GM23338 (cell line): ENCODE measurements at regions not wholly inside any gene's neighbourhood (a gene's known extent, or its start where the extent isn't known, plus 50 kb on each side); places are given as distances from the start of the nearest gene placed in this dataset.

Experiments
- ATAC-seq: fragments of 200-7000 bp; cut with Tn5 transposase; 3 replicates; pipeline ENCODE4 v1.9.1; 2020
- DNase-seq: peaks from one replicate; pipeline ENCODE4 v3.0.0-alpha.2; 2015; ENCODE audit warnings: low spot score
- H2AFZ ChIP-seq: fragments of 200-600 bp; sonication (generic); 2 replicates; pipeline ENCODE4 v1.8.0; 2016; ENCODE audit warnings: antibody characterized with exemption, mild to moderate bottlenecking, moderate library complexity
- H3F3A ChIP-seq: fragments of 200-600 bp; sonication (generic); replicated peaks from 2 replicates; pipeline ENCODE4 v1.8.0; 2017; ENCODE audit warnings: antibody characterized with exemption, mixed run types, low read depth
- H3K27ac ChIP-seq: fragments of 200-600 bp; sonication (generic); 2 replicates; pipeline ENCODE4 v1.6.1; 2016; ENCODE audit warnings: low read depth
- H3K27me3 ChIP-seq: fragments of 200-600 bp; sonication (generic); 2 replicates; pipeline ENCODE4 v1.8.0; 2016; ENCODE audit warnings: mild to moderate bottlenecking, mixed run types, moderate library complexity; ENCODE audit not compliant: insufficient read depth
- H3K36me3 ChIP-seq: fragments of 200-600 bp; sonication (generic); 2 replicates; pipeline ENCODE4 v1.8.0; 2016; ENCODE audit warnings: mild to moderate bottlenecking; ENCODE audit not compliant: insufficient read depth
- H3K4me1 ChIP-seq: fragments of 200-600 bp; sonication (generic); 2 replicates; pipeline ENCODE4 v1.8.0; 2016; ENCODE audit warnings: mild to moderate bottlenecking, moderate library complexity; ENCODE audit not compliant: insufficient read depth
- H3K4me2 ChIP-seq: fragments of 200-600 bp; sonication (generic); 2 replicates; pipeline ENCODE4 v1.7.1; 2017; ENCODE audit warnings: mixed run types
- H3K4me3 ChIP-seq: fragments of 200-600 bp; sonication (generic); 2 replicates; pipeline ENCODE4 v1.6.1; 2016; ENCODE audit warnings: mixed run types
- H3K79me2 ChIP-seq: fragments of 200-600 bp; sonication (generic); replicated peaks from 2 replicates; pipeline ENCODE4 v1.8.0; 2017; ENCODE audit warnings: mild to moderate bottlenecking; ENCODE audit not compliant: insufficient read depth
- H3K9me2 ChIP-seq: fragments of 200-600 bp; sonication (generic); 2 replicates; pipeline ENCODE4 v1.8.0; 2017; ENCODE audit not compliant: insufficient read depth
- H4K20me1 ChIP-seq: fragments of 200-600 bp; sonication (generic); replicated peaks from 2 replicates; pipeline ENCODE4 v1.8.0; 2017; ENCODE audit warnings: mild to moderate bottlenecking; ENCODE audit not compliant: insufficient read depth
- H3K27ac Mint-ChIP-seq: 2 replicates; pipeline ENCODE4 v1.8.0; 2020; ENCODE audit warnings: inconsistent platforms, mild to moderate bottlenecking, moderate library complexity, mixed read lengths
- H3K27me3 Mint-ChIP-seq: 3 replicates; pipeline ENCODE4 v1.8.0; 2022; ENCODE audit warnings: low read depth, mild to moderate bottlenecking, moderate library complexity, mixed read lengths, inconsistent platforms; ENCODE audit not compliant: insufficient read depth, poor library complexity
- H3K36me3 Mint-ChIP-seq: 3 replicates; pipeline ENCODE4 v1.8.0; 2021; ENCODE audit warnings: low read depth, mild to moderate bottlenecking, inconsistent platforms, moderate library complexity, mixed read lengths
- H3K4me1 Mint-ChIP-seq: 3 replicates; pipeline ENCODE4 v1.8.0; 2020; ENCODE audit warnings: mild to moderate bottlenecking, inconsistent platforms, mixed read lengths
- H3K4me3 Mint-ChIP-seq: 3 replicates; pipeline ENCODE4 v1.8.0; 2021; ENCODE audit warnings: moderate library complexity, mild to moderate bottlenecking, inconsistent platforms, mixed read lengths
- H3K9me3 Mint-ChIP-seq: 3 replicates; pipeline ENCODE4 v1.8.0; 2020; ENCODE audit warnings: moderate library complexity, mild to moderate bottlenecking, inconsistent platforms, mixed read lengths
- CREB1 ChIP-seq: fragments of 250-450 bp; sonication (Bioruptor Pico); IDR thresholded peaks from 2 replicates; pipeline ENCODE4 v1.5.0; 2020; ENCODE audit warnings: low read depth, mild to moderate bottlenecking, moderate library complexity
- EZH2phosphoT487 ChIP-seq: fragments of 200-600 bp; sonication (generic); IDR thresholded peaks from one replicate; pipeline ENCODE4 v1.8.1; 2018; ENCODE audit warnings: antibody characterized with exemption; ENCODE audit not compliant: unreplicated experiment
- NANOG ChIP-seq: IDR thresholded peaks from 2 replicates; pipeline ENCODE4 v1.6.1; 2016; ENCODE audit warnings: antibody characterized with exemption, borderline replicate concordance
- REST ChIP-seq: IDR thresholded peaks from one replicate; pipeline ENCODE4 v1.6.1; 2018; ENCODE audit warnings: antibody characterized with exemption; ENCODE audit not compliant: unreplicated experiment
- ZNF114 ChIP-seq: fragments of 250-450 bp; sonication (Bioruptor Pico); IDR thresholded peaks from 2 replicates; pipeline ENCODE4 v1.5.0; 2020; ENCODE audit warnings: mild to moderate bottlenecking, moderate library complexity
- ZNF331 ChIP-seq: fragments of 250-450 bp; sonication (Bioruptor Pico); IDR thresholded peaks from 2 replicates; pipeline ENCODE4 v1.5.0; 2020; ENCODE audit warnings: low read depth, mild to moderate bottlenecking, moderate library complexity
- ZNF462 ChIP-seq: fragments of 250-450 bp; sonication (Bioruptor Pico); IDR thresholded peaks from 2 replicates; pipeline ENCODE4 v1.5.0; 2020; ENCODE audit warnings: mild to moderate bottlenecking, moderate library complexity

- no peak for TF ChIP-seq ZNF462
Measured at GRCh38 chr2:118689456-118689855, 158.0 kb downstream of the EN1 start (continued).

GRCh38 chr2:118689033-118689432 is 158.4 kb downstream of the EN1 start:
- H3K4me1 Mint-ChIP-seq, result peaks cover 2% of the 10 kb centered on the region; the same call in 1 of the 3 replicates
- H3K9me2 ChIP-seq, result peaks cover 4% of the 10 kb centered on the region; the same call in 1 of the 2 replicates
- TF ChIP-seq NANOG (no peak), EZH2phosphoT487 (no peak), CREB1 (CRISPR knock-in tag) (no peak), ZNF114 (no peak), ZNF331 (CRISPR knock-in tag) (no peak), REST (no peak)

More at GRCh38 chr2:118689033-118689432, 158.4 kb downstream of the EN1 start:
- no peak overlapping the region for H3K4me3 ChIP-seq
- no peak overlapping the region for H3K27ac Mint-ChIP-seq
- no peak overlapping the region for H2AFZ ChIP-seq
- no peaks in the 10 kb centered on the region for H3F3A ChIP-seq
- ATAC-seq (no peak), DNase-seq (no peak)
- H3K4me1 ChIP-seq, result no peaks in the 10 kb centered on the region
- H4K20me1 ChIP-seq, result no peaks in the 10 kb centered on the region
- no peaks in the 10 kb centered on the region for H3K79me2 ChIP-seq
- H3K36me3 Mint-ChIP-seq, result no peaks in the 10 kb centered on the region
- no peaks in the 10 kb centered on the region for H3K27me3 ChIP-seq
- H3K27me3 Mint-ChIP-seq, result peaks cover 10% of the 10 kb centered on the region
- no peak overlapping the region for H3K4me2 ChIP-seq
- H3K9me3 Mint-ChIP-seq, result no peaks in the 10 kb centered on the region; the same call in 2 of the 3 replicates
- H3K36me3 ChIP-seq, result no peaks in the 10 kb centered on the region
- H3K27ac ChIP-seq, result no peak overlapping the region
- H3K4me3 Mint-ChIP-seq, result no peak overlapping the region
